Fibroblast of skin of back (primary cell): ENCODE measurements at regions not wholly inside any gene's neighbourhood (a gene's known extent, or its start where the extent isn't known, plus 50 kb on each side); places are given as distances from the start of the nearest gene placed in this dataset.

Experiments used
- DNase-seq: peaks from one replicate; pipeline ENCODE4 v3.0.0-alpha.2; 2013

- DNase-seq: no peak
Measured at GRCh38 chr9:102124465-102124864, 386.0 kb upstream of the GRIN3A start.

GRCh38 chr9:102114557-102114956, 376.1 kb upstream of the GRIN3A start:
- DNase-seq: no peak

GRCh38 chr9:102113191-102113590, 374.7 kb upstream of the GRIN3A start:
- peak; percentile 66 for DNase-seq

DNA sequence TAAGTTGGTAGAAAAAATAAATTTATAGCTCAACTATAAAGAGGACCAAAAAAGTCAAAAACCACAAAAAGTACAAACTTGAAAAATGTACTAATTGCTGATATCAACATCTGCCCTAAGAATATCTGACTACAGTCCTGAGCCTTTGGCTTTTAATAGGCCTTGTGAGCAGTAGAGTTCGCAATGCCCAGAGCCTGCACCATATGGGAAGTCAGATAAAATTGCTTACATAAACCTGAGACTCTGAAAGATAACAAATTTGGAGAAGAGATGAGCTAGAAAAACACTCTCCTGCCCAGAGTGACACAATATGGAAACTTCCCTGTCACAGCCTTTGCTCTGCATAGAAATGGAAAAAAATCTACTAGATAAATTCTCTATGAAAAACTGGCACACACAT, 368.0 kb upstream of the GRIN3A start:
- DNase-seq: no peak

GRCh38 chr9:102101723-102102122, 363.3 kb upstream of the GRIN3A start:
- peak; percentile 42 for DNase-seq

- no peak for DNase-seq
Measured at GRCh38 chr9:102087141-102087540, 348.7 kb upstream of the GRIN3A start.

DNA sequence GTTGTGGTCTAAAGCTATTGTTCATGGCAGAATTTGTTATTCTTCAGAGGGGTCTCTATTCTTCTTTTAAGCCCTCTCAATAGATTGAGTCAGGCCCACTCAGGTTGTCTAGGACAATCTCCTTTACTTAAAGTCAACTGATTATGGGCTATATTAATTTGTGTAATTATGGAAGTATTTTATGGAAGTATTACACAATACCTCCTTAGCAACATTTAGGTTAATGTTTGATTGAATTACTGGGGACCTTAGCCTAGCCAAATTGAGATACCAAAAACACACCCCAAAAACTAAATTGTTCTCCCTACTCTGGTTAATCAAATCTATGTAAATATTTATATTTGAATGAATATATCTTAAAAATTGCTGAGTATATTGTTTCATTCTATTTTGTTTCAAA, 347.1 kb upstream of the GRIN3A start:
- no peak for DNase-seq

DNA sequence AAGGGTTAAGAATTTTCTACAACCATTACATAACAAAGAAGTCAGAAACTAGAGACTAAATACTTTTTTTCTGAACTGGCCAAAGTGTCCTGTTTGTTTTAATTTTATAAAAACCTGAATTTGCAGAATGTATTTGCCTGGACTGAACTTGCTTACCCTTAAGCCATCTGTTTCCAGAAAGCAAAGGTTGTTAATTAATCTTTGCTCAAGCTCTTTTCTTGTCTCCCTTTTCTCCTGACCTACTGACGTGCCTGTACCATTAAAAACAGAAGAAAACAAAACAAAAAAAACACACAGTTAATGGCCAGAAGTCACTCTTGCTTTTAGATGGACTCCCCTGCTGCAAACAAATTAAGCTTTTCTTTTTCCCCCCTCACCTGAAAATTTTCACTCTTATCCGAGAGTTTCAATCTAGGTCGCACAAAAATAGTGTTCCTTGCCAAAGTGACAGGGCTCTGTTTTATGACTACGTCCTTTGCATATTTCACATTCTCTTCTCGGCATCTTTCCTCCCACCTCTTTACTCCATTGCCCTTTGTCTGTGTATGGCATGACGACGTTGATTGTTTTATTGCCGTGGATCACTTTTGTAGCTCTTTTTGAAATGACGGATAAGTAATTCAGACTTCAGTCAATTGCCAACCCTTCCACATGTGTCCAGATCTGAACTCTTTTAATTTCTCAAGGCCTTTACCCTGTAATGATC, 333.8 kb upstream of the GRIN3A start:
- no peak for DNase-seq

GRCh38 chr9:102069969-102070368, 331.5 kb upstream of the GRIN3A start:
- DNase-seq: peak; percentile 50

DNA sequence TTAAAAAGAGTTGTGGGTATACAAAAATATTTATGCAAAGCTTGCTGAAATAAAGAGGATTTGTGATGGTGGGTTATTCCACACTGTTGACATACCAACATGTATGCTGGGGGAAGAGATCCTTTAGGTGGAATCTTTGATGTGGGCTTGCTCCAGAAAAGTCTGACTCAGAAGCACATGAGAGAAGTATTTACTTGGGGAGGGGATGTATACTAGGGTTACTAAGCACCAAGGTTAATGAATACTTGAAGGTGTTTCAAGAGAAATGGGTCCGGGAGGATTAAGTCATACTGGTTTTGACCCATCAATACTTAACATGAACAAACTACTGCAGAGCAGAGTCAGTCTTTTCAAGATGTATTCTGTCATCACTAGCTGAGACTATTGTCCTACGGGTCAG, 316.4 kb upstream of the GRIN3A start:
- no peak for DNase-seq

- DNase-seq: no peak
Measured at GRCh38 chr9:102049586-102050246, 311.3 kb upstream of the GRIN3A start.

GRCh38 chr9:102047549-102047948, 309.1 kb upstream of the GRIN3A start:
- DNase-seq: no peak

DNA sequence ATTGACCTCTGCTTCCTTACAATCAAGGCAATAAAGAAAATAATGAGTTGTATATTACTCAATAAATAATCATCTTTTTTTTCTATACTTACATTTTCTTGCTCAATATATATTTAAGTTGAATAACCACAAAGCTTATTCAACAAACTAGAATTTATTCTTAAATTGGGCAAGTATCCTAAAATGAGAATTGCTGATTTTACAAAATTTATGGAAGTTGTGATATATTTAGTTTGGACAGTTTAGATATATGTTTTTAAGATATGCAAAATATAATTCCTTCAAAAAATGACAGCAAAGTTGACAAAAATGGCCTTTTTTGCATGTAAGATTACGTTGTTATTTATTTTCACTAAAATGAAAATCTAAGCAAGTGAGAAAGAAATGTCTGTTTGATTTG, 305.7 kb upstream of the GRIN3A start:
- no peak for DNase-seq

DNA sequence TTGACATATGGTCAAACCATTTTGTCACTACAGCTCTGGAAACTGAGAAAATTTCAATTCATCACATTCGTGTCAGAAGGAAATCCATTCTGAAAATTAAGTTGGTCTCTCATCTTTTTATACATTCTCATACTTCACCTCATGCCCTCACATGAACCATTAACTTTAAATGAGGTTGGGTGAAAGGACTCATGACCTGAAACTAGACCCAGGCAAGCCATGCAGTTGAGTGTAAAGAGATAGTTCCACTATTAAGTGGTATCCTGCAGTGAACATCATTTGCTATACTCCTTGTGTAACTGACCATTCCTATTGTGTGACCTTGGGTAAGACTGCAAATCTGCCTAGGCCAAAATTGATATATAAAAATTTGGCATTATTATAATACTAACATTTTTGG, 299.6 kb upstream of the GRIN3A start:
- DNase-seq: no peak

- DNase-seq: no peak
Measured at GRCh38 chr9:102035929-102036328, 297.5 kb upstream of the GRIN3A start.

GRCh38 chr9:102032614-102033013, 294.2 kb upstream of the GRIN3A start:
- no peak for DNase-seq

DNA sequence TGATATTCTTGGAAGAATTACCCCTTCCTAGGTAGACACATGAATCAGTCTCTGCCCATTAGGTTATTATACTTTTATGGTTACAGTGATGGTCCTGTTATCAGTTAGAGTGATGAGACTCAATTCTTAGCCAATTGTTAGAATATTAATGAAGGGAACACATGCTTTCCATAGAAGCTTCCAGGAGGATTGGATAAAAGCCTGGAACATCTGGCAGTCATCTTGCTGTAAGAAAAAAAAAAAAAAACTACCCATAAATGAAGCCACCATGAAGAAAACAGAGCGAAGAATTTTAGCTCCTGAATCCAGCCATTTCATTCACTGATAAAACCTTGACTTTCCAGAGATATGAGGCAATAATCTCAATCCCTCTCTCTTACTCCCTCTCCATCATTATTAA, 262.5 kb upstream of the GRIN3A start:
- no peak for DNase-seq

GRCh38 chr9:101999441-101999840, 261.0 kb upstream of the GRIN3A start:
- no peak for DNase-seq

GRCh38 chr9:101995231-101995630, 256.8 kb upstream of the GRIN3A start:
- DNase-seq: peak; percentile 68

DNA sequence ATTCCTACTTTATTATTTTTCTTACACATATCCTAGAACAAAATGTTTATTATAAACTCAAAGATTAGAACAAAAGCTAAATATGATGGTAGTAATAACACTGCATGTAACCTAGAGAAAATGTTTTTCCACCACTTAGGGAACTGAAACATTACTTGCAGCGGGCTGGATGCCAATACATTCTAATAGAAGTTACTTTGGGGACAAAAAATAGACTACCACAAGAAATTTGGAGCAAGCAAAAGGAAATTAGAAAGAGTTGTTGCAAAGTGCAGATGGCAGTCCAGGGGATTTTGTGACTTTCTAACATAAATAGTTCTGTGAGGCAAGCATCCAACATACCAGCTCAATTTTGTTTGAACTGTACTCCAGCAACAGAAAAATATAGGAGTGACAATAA, 255.3 kb upstream of the GRIN3A start:
- peak; percentile 2 for DNase-seq

DNA sequence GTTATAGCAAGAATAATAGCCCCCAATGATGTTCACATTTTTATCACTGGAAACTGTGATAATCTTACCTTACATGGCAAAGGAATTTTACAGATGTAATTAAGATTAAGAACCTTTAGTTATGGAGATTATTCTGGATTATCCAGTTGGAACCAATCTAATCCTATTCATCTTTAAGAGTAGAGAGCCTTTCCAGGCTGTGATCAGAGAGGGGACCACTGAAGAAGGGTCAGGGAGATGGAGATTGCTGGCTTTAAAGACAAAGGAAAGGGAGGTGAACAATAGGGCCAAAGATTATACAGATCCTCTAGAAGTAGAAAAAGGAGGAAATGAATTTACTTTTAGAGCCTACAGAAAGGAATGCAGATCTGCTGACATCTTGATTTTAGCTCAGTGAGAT, 253.5 kb upstream of the GRIN3A start:
- DNase-seq: no peak

GRCh38 chr9:101977614-101978210, 239.3 kb upstream of the GRIN3A start:
- peak; percentile 25 for DNase-seq

DNA sequence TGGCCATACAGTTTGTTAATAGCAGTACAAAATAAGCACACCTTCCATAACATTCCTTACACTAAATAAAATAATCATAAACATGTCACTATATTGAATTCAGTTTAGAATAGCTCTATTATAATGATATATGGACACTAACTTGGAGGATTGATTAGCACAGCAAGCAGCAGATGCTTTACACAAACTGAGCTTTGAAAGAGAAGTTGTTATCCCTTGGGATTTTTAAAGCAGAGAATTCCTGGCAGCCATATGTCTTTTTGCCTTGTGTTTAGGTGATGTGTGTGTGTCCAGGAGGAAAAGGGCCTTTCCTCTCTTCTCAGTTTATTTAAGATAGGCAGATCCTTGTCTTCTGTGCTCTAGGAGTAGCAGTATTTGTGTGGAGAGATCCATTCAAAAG, 232.2 kb upstream of the GRIN3A start:
- no peak for DNase-seq

DNA sequence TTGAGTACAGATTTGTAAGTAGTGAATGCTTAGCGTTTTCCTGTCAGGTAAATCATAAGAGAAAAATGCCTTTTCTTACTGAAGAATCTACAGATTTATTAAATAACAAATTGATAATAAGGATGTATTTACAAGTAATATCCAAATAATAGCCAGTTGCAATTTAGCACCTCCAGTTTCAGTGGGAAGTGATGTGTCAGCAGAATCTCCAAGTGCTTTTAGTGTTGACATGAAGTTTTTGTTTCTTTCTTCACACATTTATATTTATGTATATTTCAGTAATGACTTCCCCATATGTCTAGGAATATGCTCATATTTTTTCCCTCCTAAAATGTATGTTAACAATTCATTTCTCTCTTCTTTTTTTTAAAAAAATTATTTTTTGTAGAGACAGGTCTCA, 229.9 kb upstream of the GRIN3A start:
- no peak for DNase-seq
